ENCODE measurements at regions not wholly inside any gene's neighbourhood (a gene's known extent, or its start where the extent isn't known, plus 50 kb on each side); places are given as distances from the start of the nearest gene placed in this dataset.

DNA sequence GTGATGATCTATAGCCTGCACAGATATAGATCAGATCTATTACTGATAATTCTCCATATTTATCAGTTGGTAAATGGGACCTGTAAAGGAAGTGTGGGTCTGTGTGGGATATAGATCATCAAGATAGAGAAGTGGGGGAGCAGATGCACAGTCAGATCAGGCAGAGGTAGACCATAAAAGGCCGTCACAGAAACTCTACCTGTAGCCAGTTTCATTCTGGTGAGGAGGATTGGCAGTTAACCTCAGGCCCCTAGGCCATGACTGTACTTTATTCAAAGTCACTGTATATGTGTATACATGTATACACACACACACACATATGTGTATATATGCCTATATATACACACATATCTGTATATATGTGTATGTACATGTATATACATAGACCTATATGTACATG, 69.1 kb downstream of the ADM start:
- TF ChIP-seq CTCF (IDR thresholded peaks at IDR 0.05; ENCODE audit: low read length), result no peak
- TF ChIP-seq EZH2 (IDR thresholded peaks at IDR 0.05; ENCODE audit: borderline replicate concordance, low read length), result no peak

Data from OCI-LY1 (cell line).